NCI-H774 (cell line): ENCODE measurements at regions not wholly inside any gene's neighbourhood (a gene's known extent, or its start where the extent isn't known, plus 50 kb on each side); places are given as distances from the start of the nearest gene placed in this dataset.
"Not testable (repeated sequence)": the region's sequence is repeated elsewhere in the genome, so short reads cannot be mapped to it uniquely, and the experiment has no call there.

Experiments used
- DNase-seq: peaks from one replicate; lab custom pipeline; 2025; lab: John Stamatoyannopoulos, UW

GRCh38 chr6:151671195-151671594 lies 136.3 kb upstream of the ESR1 start:
- DNase-seq: no peak

DNA sequence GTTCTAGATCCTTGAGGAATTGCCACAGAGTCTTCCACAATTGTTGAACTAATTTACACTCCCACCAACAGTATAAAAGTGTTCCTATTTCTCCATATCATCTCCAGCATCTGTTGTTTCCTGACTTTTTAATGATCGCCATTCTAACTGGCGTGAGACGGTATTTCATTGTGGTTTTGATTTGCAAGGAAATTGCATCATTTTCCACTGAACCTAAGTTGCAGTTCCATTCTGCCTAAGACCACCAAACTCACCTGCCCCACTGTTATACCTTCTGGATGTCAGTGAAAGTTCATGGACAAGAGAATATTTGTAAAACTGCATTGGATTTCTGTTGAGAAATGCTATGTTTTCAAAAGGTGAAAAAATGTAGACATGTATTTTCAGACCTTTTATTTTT lies 132.9 kb upstream of the ESR1 start:
- DNase-seq: no peak

GRCh38 chr6:151675746-151676459 lies 131.6 kb upstream of the ESR1 start:
- peak; percentile 73 for DNase-seq

DNA sequence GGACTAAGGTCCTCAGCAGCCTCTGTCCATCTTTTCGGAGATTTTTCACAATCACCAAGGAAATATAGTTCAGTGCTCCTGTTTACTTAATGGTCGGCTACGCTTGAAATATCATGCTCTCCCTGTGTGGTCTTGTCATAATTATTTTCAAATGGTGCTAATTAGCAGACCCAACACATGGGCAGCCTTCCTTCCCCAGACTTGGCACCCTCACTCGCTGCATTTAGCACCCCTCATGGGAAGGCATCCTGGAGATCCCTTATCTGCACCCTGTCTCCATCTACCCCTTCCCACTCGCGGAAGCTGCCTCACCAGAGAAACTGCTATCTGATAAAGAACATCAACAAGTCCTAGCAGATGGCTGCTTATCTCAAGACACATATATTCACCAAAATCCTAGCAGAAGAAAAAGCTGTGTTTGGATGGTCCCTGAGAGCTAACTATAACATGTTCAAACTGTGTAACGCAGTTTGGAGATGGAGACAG lies 131.0 kb upstream of the ESR1 start:
- DNase-seq: no peak

GRCh38 chr6:151677404-151677803 lies 130.1 kb upstream of the ESR1 start:
- no peak for DNase-seq

- DNase-seq: no peak
These were observed 128.4 kb upstream of the ESR1 start for GRCh38 chr6:151679081-151679480.

GRCh38 chr6:151679941-151680340 lies 127.5 kb upstream of the ESR1 start:
- DNase-seq: no peak

- DNase-seq: no peak
These were observed 126.5 kb upstream of the ESR1 start for GRCh38 chr6:151680846-151681432.

- DNase-seq: no peak
These were observed 125.9 kb upstream of the ESR1 start for GRCh38 chr6:151681433-151682059.

GRCh38 chr6:151682251-151682650 lies 125.2 kb upstream of the ESR1 start:
- no peak for DNase-seq

- no peak for DNase-seq
These were observed 124.6 kb upstream of the ESR1 start for GRCh38 chr6:151682922-151683321.

- DNase-seq: no peak
These were observed 124.1 kb upstream of the ESR1 start for GRCh38 chr6:151683381-151683780.

GRCh38 chr6:151689499-151690201 lies 117.8 kb upstream of the ESR1 start:
- DNase-seq: no peak

DNA sequence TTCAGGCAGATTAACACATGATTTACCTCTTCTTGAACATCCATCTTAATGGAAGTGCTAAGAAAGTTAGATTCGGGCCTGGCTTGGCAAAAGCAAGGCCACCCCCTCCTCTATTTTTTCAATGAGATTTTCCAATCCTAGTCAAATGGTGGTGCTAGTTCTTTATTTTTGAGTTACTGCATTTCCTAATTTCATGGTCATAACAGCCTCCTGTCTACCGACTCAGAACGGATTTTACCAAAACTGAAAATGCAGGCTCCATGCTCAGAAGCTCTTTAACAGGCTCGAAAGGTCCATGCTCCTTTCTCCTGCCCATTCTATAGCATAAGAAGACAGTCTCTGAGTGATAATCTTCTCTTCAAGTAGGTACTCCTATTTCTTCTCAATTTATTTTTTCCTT lies 117.2 kb upstream of the ESR1 start:
- no peak for DNase-seq

- no peak for DNase-seq
These were observed 116.5 kb upstream of the ESR1 start for GRCh38 chr6:151690768-151691562.

- DNase-seq: peak; percentile 5
These were observed 115.3 kb upstream of the ESR1 start for GRCh38 chr6:151692216-151692615.

DNA sequence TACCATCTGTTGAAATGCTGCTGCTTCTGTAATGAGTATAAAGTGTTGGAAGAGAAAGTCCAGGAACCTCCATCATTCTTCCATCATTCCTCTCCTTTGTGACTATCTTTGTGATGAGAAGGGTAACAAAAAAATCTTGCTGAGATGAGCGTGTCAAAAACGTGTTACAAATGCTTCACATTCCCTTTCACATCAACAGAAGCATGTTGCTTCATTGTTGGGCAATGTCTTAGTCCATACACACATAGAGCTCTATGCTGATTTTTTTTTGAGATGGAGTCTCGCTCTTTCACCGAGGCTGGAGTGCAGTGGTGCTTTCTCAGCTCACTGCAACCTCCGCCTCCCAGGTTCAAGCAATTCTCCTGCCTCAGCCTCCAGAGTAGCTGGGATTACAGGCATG lies 114.1 kb upstream of the ESR1 start:
- DNase-seq: no peak

GRCh38 chr6:151695156-151695555 lies 112.3 kb upstream of the ESR1 start:
- no peak for DNase-seq

GRCh38 chr6:151696302-151696701 lies 111.2 kb upstream of the ESR1 start:
- not testable (repeated sequence) for DNase-seq

GRCh38 chr6:151698931-151699700 lies 108.4 kb upstream of the ESR1 start:
- DNase-seq: no peak

DNA sequence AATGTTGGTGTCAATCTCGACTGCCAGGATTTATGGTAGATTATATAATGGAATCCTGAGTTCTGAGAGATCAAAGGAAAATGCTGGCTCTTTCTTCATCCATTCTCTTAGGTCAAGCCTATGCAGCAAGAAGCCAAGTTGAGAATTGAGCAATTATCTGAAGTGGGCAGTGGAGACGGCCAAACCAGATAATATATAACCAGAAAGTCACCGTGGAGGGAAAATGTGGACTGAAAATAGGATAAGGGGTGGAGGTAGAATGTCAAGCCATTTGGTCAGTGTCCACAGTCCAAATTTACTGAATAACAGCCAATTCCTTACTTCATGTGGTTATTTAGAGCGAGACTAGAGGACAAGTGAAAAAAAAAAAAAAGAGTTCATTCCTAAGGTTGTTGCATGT lies 107.8 kb upstream of the ESR1 start:
- DNase-seq: no peak
